Keratinocyte (primary cell): ENCODE measurements at regions not wholly inside any gene's neighbourhood (a gene's known extent, or its start where the extent isn't known, plus 50 kb on each side); places are given as distances from the start of the nearest gene placed in this dataset.

Source experiments
- DNase-seq: peaks from one replicate; pipeline ENCODE4 v3.0.0-alpha.2; 2011; ENCODE audit warnings: low read depth, missing footprints, low spot score
- FAIRE-seq: peaks from 2 replicates; lab custom pipeline; 2011; peaks lifted over from hg19 to GRCh38; lab: Jason Lieb, UNC
- H2AFZ ChIP-seq: 2 replicates; pipeline ENCODE4 v1.6.0; 2012; ENCODE audit warnings: low read length, control low read depth, inconsistent platforms; ENCODE audit not compliant: control insufficient read depth
- H3K27ac ChIP-seq: 2 replicates; pipeline ENCODE4 v1.5.1; 2011; ENCODE audit warnings: low read length; ENCODE audit not compliant: control insufficient read depth, insufficient read depth
- H3K27me3 ChIP-seq: 3 replicates; pipeline ENCODE4 v1.6.0; 2011; ENCODE audit warnings: low read length; ENCODE audit not compliant: control insufficient read depth, insufficient read depth; ENCODE audit errors: extremely low read depth
- H3K36me3 ChIP-seq, 2 experiments: 2 replicates in 1 of 2; 3 replicates in 1 of 2; pipeline ENCODE4 v1.5.1; 2011; ENCODE audit warnings: low read length in 2 of 2, mild to moderate bottlenecking in 1 of 2; ENCODE audit not compliant: control insufficient read depth in 2 of 2, insufficient read depth in 2 of 2; ENCODE audit errors: extremely low read depth in 1 of 2
- H3K4me1 ChIP-seq: 3 replicates; pipeline ENCODE4 v1.5.1; 2011; ENCODE audit warnings: low read length; ENCODE audit not compliant: control insufficient read depth, insufficient read depth; ENCODE audit errors: extremely low read depth
- H3K4me2 ChIP-seq: 3 replicates; pipeline ENCODE4 v1.6.0; 2011; ENCODE audit warnings: low read depth, low read length; ENCODE audit not compliant: control insufficient read depth, insufficient read depth; ENCODE audit errors: extremely low read depth
- H3K4me3 ChIP-seq, 3 experiments: fragments of 200-600 bp in 1 of 3; sonication (generic) in 1 of 3; 2 replicates in 2 of 3; 3 replicates in 1 of 3; pipeline ENCODE4 v1.5.1; 2011 to 2016; ENCODE audit warnings: low read length in 3 of 3, mild to moderate bottlenecking in 3 of 3, control low read depth in 2 of 3, inconsistent platforms in 1 of 3, low read depth in 1 of 3, mixed read lengths in 1 of 3, mixed run types in 1 of 3, moderate library complexity in 1 of 3; ENCODE audit not compliant: control insufficient read depth in 2 of 3, insufficient read depth in 2 of 3; ENCODE audit errors: extremely low read depth in 1 of 3
- H3K79me2 ChIP-seq: 2 replicates; pipeline ENCODE4 v1.6.0; 2012; ENCODE audit warnings: low read length; ENCODE audit not compliant: control insufficient read depth, insufficient read depth
- H3K9ac ChIP-seq: 3 replicates; pipeline ENCODE4 v1.6.0; 2011; ENCODE audit warnings: low read length; ENCODE audit not compliant: control insufficient read depth, insufficient read depth; ENCODE audit errors: extremely low read depth
- H3K9me1 ChIP-seq: 3 replicates; pipeline ENCODE4 v1.6.0; 2011; ENCODE audit warnings: low read length; ENCODE audit not compliant: control insufficient read depth, insufficient read depth; ENCODE audit errors: extremely low read depth
- H3K9me3 ChIP-seq: 2 replicates; pipeline ENCODE4 v1.5.1; 2012; ENCODE audit warnings: low read depth, low read length; ENCODE audit not compliant: control insufficient read depth
- H4K20me1 ChIP-seq: 3 replicates; pipeline ENCODE4 v1.6.0; 2011; ENCODE audit warnings: low read length; ENCODE audit not compliant: control insufficient read depth, insufficient read depth; ENCODE audit errors: extremely low read depth
- EZH2 ChIP-seq: IDR thresholded peaks from one replicate; pipeline ENCODE4 v1.6.1; 2012; ENCODE audit warnings: inconsistent platforms, mild to moderate bottlenecking, low read length, moderate library complexity
- dilution Hi-C: fragments of 300-500 bp; cut with MboI; formaldehyde crosslinking; loops from one replicate; pipeline ENCODE4 v1.7.0; 2020; ENCODE audit warnings: low sequenced_read_pairs; ENCODE audit not compliant: extremely low pct_ligation_motif_present
- TF ChIP-seq, protein P1 (sequence below), 3 experiments: IDR thresholded peaks in 1 of 3; conservative IDR thresholded peaks in 1 of 3; optimal IDR thresholded peaks in 1 of 3; 2 replicates in 2 of 3; 3 replicates in 1 of 3; pipeline versions ENCODE3 to v1.5.1; 2011; ENCODE audit warnings: low read length in 3 of 3, mild to moderate bottlenecking in 3 of 3, moderate library complexity in 2 of 3, control low read depth in 1 of 3, inconsistent platforms in 1 of 3; ENCODE audit not compliant: insufficient read depth in 2 of 3; ENCODE audit errors: extremely low read depth in 1 of 3

DNA sequence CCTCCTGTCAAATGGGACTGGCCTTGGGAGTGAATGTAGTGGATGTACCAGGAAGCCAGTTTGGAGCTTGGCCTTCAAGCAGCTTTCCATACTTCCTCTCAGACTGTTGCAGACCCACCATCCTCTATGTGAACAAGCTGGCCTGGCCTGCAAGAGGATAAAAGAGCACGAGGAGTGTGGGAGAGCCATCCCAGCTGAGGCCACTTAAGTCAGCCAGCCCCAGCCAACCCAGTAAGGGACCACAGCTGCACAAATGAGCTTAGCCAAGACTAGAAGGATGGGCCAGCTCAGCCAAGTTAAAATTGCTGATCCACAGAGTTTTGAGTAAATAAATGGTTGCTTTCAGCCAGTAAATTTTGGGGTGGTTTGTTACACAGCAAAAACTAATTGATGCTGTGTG lies 156.9 kb upstream of the SOX4 start:
- FAIRE-seq (no peak), DNase-seq (no peak)
- no peak overlapping the region for H3K27ac ChIP-seq
- H4K20me1 ChIP-seq = no peaks in the 10 kb centered on the region
- no peaks in the 10 kb centered on the region for H3K9me1 ChIP-seq
- TF ChIP-seq EZH2 = no peak
- TF ChIP-seq, protein P1, sequence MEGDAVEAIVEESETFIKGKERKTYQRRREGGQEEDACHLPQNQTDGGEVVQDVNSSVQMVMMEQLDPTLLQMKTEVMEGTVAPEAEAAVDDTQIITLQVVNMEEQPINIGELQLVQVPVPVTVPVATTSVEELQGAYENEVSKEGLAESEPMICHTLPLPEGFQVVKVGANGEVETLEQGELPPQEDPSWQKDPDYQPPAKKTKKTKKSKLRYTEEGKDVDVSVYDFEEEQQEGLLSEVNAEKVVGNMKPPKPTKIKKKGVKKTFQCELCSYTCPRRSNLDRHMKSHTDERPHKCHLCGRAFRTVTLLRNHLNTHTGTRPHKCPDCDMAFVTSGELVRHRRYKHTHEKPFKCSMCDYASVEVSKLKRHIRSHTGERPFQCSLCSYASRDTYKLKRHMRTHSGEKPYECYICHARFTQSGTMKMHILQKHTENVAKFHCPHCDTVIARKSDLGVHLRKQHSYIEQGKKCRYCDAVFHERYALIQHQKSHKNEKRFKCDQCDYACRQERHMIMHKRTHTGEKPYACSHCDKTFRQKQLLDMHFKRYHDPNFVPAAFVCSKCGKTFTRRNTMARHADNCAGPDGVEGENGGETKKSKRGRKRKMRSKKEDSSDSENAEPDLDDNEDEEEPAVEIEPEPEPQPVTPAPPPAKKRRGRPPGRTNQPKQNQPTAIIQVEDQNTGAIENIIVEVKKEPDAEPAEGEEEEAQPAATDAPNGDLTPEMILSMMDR (optimal IDR thresholded peaks at IDR 0.05 in 1 of 3, IDR thresholded peaks at IDR 0.05 in 1 of 3, conservative IDR thresholded peaks at IDR 0.05 in 1 of 3; ENCODE audit: extremely low read depth in 1 of 3, insufficient read depth in 2 of 3, low read length in 3 of 3) = no peak
- dilution Hi-C loops = no loop called here
- no peaks in the 10 kb centered on the region for H3K9me3 ChIP-seq
- H3K9ac ChIP-seq = no peak overlapping the region
- H3K4me1 ChIP-seq = no peaks in the 10 kb centered on the region
- H3K4me2 ChIP-seq = no peak overlapping the region
- no peaks in the 10 kb centered on the region for H3K27me3 ChIP-seq
- H3K4me3 ChIP-seq = no peak overlapping the region
- H2AFZ ChIP-seq = no peak overlapping the region
- H3K36me3 ChIP-seq = no peaks in the 10 kb centered on the region
- H3K79me2 ChIP-seq = no peaks in the 10 kb centered on the region

DNA sequence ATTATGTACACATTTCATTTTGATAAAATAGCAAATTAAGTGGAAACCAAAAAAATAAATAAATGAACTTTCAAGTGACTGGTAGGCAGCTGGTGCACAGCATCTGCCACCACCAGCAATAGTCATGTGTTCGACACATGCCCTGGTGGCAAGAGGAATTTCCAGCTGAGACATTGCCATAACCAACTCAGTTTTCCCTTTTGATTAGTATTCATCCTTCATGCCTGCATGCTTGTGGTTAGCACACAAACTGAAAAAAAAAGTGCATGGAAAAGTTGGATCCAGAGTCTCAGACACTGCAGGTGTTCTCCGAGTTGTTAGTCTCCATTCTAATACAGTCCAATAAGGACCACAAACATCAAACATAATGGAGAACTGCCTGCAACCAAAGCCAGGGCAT lies 156.0 kb upstream of the SOX4 start:
- Histone ChIP-seq H2AFZ (no peak overlapping the region), H3K36me3 (no peaks in the 10 kb centered on the region), H3K4me3 (no peak overlapping the region), H3K4me1 (no peaks in the 10 kb centered on the region), H3K79me2 (no peaks in the 10 kb centered on the region), H3K9me1 (no peaks in the 10 kb centered on the region), H3K27me3 (no peaks in the 10 kb centered on the region), H4K20me1 (no peaks in the 10 kb centered on the region), H3K9ac (no peak overlapping the region), H3K27ac (no peak overlapping the region), H3K9me3 (no peaks in the 10 kb centered on the region), H3K4me2 (no peak overlapping the region)
- no peak for TF ChIP-seq EZH2
- TF ChIP-seq, protein P1 (optimal IDR thresholded peaks at IDR 0.05 in 1 of 3, IDR thresholded peaks at IDR 0.05 in 1 of 3, conservative IDR thresholded peaks at IDR 0.05 in 1 of 3; ENCODE audit: extremely low read depth in 1 of 3, insufficient read depth in 2 of 3, low read length in 3 of 3) = no peak
- dilution Hi-C loops = no loop called here
- no peak for DNase-seq
- no peak for FAIRE-seq
